Neural cell (in vitro differentiated cells): ENCODE measurements at regions not wholly inside any gene's neighbourhood (a gene's known extent, or its start where the extent isn't known, plus 50 kb on each side); places are given as distances from the start of the nearest gene placed in this dataset.

Experiments used
- EP300 ChIP-seq: fragments of 450-650 bp; conservative IDR thresholded peaks from 2 replicates; pipeline ENCODE4 v1.6.1; 2014; ENCODE audit warnings: antibody characterized with exemption, mild to moderate bottlenecking, moderate library complexity; ENCODE audit not compliant: poor library complexity, severe bottlenecking
- EZH2 ChIP-seq: fragments of 200-600, 300-800 bp; shearing (Covaris generic), sonication (generic); IDR thresholded peaks from 2 replicates; pipeline ENCODE4 v1.6.1; 2014; ENCODE audit warnings: antibody characterized with exemption, low read length, borderline replicate concordance, mild to moderate bottlenecking; ENCODE audit not compliant: insufficient read depth, poor library complexity, severe bottlenecking
- MXI1 ChIP-seq: fragments of 450-650 bp; conservative IDR thresholded peaks from 2 replicates; pipeline ENCODE4 v1.6.1; 2014; ENCODE audit warnings: antibody characterized with exemption, mild to moderate bottlenecking; ENCODE audit not compliant: poor library complexity, severe bottlenecking
- POLR2AphosphoS5 ChIP-seq: IDR thresholded peaks from 2 replicates; pipeline ENCODE4 v1.6.1; 2012
- RAD21 ChIP-seq: fragments of 450-650 bp; conservative IDR thresholded peaks from 2 replicates; pipeline ENCODE4 v1.6.1; 2014; ENCODE audit warnings: antibody characterized with exemption, mild to moderate bottlenecking, moderate library complexity
- REST ChIP-seq: IDR thresholded peaks from 2 replicates; pipeline ENCODE4 v1.6.1; 2012; ENCODE audit warnings: borderline replicate concordance
- SMC3 ChIP-seq: fragments of 450-650 bp; conservative IDR thresholded peaks from 2 replicates; pipeline ENCODE4 v1.6.1; 2014; ENCODE audit warnings: antibody characterized with exemption, mild to moderate bottlenecking, moderate library complexity; ENCODE audit not compliant: poor library complexity
- TAF1 ChIP-seq: IDR thresholded peaks from 2 replicates; pipeline ENCODE4 v1.6.1; 2012; ENCODE audit warnings: low read depth
- TF ChIP-seq, protein P1 (sequence below): fragments of 450-650 bp; IDR thresholded peaks from 2 replicates; pipeline ENCODE4 v1.5.1; 2014; ENCODE audit warnings: antibody characterized with exemption, mild to moderate bottlenecking, moderate library complexity; ENCODE audit not compliant: poor library complexity, severe bottlenecking

DNA sequence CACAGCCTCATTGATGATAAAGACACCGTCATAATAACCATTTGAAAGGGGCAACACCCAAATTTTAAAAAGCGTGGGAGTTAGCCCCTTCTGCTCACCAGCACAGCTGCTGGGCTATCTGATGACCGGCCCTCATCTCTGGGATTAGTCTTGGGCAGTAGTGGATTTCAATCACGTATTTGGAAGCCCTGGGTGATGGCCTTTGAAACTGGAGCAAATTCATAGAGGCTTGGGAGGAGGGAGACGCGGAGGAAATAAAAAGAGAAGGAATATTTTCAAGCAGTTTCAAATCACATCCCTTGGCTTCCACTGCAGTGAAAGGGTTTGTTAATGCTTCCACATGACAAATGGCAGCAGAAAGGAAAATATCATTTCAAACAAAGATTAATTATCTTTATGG lies 357.8 kb downstream of the ZNF516 start:
- TF ChIP-seq SMC3 (no peak), POLR2AphosphoS5 (no peak), EZH2 (no peak), EP300 (no peak), RAD21 (no peak), REST (no peak), TAF1 (no peak), MXI1 (no peak)
- TF ChIP-seq, protein P1, sequence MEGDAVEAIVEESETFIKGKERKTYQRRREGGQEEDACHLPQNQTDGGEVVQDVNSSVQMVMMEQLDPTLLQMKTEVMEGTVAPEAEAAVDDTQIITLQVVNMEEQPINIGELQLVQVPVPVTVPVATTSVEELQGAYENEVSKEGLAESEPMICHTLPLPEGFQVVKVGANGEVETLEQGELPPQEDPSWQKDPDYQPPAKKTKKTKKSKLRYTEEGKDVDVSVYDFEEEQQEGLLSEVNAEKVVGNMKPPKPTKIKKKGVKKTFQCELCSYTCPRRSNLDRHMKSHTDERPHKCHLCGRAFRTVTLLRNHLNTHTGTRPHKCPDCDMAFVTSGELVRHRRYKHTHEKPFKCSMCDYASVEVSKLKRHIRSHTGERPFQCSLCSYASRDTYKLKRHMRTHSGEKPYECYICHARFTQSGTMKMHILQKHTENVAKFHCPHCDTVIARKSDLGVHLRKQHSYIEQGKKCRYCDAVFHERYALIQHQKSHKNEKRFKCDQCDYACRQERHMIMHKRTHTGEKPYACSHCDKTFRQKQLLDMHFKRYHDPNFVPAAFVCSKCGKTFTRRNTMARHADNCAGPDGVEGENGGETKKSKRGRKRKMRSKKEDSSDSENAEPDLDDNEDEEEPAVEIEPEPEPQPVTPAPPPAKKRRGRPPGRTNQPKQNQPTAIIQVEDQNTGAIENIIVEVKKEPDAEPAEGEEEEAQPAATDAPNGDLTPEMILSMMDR: no peak
